Superior temporal gyrus (tissue), 1 donor: ENCODE measurements at regions not wholly inside any gene's neighbourhood (a gene's known extent, or its start where the extent isn't known, plus 50 kb on each side); places are given as distances from the start of the nearest gene placed in this dataset.

Experiments
- DNase-seq: peaks from one replicate; pipeline ENCODE4 v3.0.0-alpha.2; 2016; ENCODE audit errors: extremely low spot score

DNA sequence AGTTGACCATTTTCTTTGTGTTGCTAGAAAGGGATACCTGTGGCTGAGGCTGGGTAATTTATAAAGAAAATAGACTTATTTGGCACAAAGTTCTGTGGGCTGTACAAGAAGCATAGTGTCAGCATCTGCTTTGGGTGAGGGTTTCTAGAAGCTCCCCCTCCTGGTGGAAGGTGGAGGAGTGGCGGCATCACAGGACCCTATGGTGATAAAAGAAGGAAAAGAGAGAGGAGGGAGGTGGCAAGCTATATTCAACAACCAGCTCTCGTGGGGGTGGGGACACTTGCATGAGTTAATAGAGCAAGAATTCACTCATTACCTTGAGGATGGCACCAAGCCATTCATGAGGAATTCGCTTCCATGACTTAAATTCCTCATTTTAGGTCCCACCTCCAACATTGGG, 2041.4 kb upstream of the CDH9 start:
- no peak for DNase-seq

DNA sequence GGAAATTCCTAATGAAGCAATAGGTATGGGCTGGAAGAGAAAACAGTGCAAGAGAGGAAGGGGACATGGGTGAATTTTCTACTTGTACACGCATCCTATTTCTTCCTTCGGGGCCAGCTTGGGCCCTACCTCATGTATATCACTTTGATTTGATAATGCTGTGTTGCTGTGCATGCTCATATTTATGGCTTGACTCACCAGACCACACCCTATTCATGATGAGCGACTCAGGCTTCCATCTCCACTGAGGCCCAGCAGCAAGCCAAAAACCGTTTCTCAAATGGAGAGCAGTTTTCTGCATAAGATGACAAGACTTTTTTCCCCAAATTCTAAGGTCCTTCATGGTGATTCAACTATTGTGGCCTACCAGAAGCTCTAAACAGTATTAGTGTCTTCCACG, 2039.1 kb upstream of the CDH9 start:
- DNase-seq: no peak

DNA sequence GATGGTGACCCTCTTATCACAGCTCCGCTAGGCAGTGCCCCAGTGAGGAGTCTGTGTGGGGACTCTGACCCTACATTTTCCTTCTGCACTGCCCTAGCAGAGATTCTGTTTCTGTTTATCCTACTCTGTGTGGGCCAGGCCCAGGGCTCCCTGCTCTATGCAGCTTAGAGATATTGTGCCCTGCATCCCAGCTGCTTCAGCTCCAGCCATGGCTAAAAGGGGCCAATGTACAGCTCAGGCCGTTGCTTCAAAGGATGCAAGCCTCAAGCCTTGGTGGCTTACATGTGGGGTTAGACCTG, 2030.7 kb upstream of the CDH9 start:
- no peak for DNase-seq

DNA sequence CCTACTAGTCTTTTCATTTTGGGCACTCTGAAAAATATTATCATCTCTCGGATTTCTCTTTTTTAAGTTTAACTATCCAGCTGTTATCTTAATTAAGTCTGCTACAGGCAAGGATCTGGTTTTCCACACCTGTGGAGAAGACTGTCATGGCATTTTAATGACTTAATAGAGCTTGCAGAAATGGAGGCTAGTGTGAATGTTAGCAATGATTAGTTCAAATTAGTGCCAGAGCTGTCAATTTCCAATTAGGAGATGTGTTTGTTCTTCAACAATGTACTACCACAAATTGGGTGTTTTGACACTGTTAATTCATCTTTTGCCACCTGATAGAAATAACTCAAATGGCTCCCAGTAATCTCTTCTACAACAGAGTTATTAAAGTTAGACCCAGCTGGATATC, 2023.0 kb upstream of the CDH9 start:
- DNase-seq: no peak

DNA sequence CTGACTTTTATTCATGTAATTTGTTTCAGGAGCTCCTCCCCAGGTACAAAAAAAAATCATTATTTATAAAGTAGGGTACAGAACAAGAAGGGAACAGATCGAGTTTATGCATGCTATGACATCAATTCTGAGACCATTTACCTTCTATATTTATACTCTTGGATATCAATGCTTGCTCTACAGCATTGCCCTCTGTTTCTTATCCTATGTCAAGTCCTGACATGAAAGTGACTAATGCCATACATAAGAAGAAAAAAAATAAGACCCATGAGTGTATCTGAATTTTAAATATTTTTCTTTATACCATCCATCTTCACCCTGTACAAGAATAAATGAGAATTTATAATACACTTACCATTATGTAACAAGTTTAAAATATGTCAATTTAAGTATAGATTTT, 2016.3 kb upstream of the CDH9 start:
- no peak for DNase-seq

DNA sequence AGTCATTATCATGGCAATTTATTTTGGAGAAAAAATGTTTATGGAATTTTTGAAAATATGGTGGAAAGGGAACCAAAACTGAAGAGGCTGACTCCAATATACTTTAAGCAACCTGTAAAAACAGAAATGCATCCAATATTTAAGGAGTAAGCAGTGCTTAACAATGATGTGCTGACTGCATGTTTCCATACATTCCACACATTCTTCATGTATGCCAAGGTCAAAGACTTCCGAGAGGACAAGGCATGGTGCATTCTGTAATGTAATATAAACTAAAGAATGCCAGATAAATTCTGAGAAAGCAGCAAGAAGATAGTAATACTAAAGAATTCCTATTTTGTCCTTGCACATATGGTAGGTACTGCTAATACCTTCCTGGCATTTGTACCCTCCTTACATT, 2015.9 kb upstream of the CDH9 start:
- DNase-seq: no peak

DNA sequence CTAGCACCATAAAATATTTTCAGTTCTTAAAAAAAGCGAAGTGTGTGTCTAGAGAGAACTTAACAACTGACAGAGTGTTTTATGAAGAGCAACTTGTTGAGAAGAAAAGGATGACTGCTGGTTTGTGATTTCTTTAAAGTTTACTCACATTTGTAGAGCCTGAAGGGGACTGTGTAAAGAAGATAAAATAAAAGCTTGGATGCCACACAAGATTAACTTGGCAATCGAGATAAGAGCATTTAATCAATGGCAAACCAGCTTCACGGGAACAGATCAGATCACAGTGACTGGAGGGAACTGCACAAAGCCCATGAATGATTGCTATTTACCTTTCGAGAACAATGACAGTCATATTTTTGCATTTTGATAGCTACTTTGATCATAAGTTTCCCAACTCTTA, 2013.1 kb upstream of the CDH9 start:
- DNase-seq: no peak

DNA sequence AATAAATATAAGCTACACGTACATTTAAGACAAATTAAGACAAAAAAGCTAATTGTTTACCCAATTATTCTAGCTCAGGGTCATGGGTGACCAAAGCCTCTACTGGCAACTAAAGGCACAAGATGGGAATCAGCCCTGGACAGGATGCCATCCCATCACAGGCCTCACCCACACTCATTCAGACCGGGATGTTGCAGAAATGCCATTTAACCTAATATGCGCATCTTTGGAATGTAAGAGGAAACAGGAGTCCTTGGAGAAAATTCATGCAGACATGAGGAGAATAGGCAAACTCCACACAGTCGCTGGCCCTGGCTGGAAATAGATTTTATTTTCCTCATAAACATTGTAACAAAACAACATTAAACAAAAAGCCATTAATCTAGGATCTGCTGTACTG, 2003.8 kb upstream of the CDH9 start:
- no peak for DNase-seq

DNA sequence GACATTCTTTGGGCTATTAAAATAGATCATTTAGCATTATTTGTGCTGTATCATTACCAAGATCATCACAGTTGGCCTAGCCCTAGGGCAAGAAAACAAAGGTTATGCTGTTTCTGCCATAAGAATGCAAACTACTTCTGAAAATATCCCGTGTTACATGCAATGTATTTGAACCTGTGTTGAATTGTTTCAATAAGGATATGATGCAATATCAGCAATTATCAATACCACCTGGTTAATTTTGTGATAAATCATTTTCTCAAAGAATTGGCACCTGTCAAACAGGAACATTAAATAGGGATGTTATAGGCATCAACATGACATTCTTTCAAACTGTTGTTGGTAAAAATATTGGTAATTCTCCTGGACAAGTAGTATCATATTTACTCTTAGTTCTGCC, 2002.0 kb upstream of the CDH9 start:
- DNase-seq: no peak

DNA sequence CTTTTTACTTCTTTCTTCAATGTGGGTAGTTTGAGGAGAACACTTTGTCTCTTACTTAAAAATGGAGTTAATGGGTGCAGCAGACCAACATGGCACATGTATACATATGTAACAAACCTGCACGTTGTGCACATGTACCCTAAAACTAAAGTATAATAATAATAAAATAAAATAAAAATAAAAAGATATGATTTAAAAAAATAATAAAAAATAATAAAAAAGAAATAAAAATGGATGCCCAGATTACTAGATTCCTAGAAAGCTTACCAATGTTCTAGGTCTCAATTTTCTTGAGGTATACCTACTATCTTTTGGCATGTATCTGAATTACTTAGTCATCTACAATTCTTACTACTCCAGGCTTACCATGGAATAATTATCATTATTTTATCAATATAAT, 2001.6 kb upstream of the CDH9 start:
- no peak for DNase-seq

DNA sequence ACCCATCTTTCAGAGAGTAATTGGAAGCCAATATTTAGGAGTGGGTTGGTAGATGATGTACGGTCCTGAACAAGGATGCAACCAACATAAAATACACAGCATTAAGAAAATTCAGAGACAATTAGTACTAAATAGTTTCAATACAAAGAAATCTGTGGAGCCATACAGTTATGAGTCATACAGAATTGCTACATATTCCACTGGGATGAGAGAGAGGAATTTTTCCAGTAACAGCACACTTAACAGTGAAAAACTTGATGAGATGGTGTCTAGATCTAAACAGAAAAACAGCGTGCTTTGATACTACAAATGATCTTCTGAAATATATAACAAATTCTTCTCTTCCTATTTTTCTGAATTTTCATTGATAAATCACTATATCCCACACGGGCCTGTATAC, 1999.3 kb upstream of the CDH9 start:
- DNase-seq: no peak

DNA sequence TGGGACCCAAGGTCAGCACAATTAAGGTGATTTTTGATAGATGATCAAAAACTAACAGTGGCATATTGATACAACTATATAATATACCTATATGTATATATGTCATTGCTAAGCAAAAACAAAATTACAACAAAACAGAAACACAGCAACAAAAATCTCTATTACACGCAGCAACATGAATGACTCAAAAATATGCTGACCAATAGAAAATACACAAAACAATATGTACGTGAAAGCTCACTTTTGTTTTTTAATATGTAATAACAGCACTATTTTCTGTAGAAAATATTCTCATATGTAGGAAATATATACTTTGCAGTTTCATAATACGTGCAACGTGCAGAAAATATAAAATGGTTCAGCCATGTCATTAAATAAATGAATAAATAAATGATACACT, 1985.7 kb upstream of the CDH9 start:
- DNase-seq: no peak

DNA sequence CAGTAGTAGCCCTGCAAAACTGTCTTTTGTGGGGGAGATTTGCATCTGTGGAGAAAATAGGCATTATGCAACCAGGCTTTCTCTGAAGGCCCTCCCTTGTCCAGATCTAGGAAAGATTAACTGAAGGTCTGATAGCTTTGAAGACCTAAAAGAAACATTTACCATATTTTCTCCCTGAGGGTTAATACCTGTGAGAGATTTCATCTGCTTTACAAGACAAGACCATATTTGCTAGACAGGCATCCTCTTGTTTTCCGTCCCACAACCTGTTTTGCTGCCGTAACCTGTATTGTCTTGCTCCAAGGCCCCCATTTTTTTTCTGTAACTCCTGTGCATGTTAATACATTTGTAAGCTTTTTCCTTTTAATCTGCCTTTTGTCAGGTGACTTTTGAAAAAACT, 1985.2 kb upstream of the CDH9 start:
- DNase-seq: no peak

DNA sequence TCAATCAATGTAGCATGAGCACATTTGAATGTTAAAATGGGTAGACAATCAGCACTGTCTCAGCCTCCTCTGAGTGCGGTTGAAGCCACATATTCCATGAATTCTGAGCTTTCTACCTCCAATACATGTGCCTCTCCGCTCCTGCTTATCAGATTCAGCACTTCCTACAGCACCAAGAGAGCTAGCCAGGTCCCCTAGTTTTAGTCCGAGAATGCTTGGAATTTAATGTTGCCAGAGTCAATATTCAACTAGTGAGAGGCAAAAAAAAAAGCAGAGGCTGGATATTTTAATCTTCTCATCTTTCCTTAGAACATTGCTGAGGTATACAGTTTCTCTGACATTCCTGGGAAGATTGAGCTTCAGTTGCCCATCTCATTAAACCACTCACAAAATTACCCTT, 1979.1 kb upstream of the CDH9 start:
- DNase-seq: no peak

DNA sequence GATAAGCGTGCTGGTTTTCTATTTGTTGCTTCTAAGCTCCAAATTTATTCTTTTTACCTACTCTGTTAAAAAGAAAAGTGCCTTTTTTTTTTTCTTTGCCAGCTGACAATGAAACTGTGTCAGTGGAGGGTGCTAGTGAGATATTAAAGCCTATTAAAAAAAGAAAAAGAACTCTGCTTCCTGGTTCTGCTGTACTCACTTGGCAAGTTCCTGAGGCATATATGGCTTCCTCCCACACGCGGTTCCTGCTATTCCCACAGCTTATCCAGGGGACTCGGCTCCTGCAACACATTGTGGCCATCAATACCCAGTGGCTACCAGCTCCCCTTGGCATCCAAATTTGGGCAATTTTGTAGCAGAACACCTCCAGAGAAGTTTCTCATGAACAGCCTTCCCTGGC, 1977.7 kb upstream of the CDH9 start:
- DNase-seq: no peak

DNA sequence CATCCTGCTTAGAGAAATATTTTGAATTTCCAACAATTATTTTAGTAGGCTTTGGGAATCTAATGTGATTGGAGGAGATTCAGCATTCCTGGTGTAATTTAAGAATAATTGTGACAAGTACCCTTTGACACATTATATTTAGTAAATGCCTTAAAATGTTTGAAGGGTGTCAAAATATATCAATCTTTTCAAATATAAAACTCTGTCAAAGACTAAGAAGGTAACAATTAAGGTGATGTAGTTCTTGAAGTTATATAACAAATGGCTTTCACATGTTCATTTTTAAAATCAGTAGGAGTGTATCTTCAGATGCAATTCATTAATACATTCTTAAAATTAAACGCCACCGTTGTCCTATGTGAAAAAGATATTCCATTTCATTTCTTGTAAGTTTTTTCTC, 1977.1 kb upstream of the CDH9 start:
- DNase-seq: no peak

DNA sequence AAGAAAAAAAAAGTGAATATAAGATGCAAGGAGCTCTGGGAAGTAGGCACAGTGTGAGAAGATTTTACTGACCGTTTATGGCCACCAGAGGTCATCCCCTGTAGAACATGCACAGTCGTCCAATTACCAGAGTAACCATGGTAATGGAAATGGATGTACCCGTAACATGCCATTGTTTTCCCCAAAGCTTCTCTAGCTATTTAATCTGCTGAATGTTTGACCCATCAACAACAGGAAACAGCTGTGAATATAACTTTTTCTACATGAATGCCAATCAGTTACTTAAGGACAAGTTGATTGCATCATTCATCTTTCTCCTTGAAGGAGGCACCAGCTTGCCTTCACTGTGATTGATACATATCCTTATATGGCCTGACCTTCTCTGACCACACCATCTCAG, 1967.0 kb upstream of the CDH9 start:
- no peak for DNase-seq

DNA sequence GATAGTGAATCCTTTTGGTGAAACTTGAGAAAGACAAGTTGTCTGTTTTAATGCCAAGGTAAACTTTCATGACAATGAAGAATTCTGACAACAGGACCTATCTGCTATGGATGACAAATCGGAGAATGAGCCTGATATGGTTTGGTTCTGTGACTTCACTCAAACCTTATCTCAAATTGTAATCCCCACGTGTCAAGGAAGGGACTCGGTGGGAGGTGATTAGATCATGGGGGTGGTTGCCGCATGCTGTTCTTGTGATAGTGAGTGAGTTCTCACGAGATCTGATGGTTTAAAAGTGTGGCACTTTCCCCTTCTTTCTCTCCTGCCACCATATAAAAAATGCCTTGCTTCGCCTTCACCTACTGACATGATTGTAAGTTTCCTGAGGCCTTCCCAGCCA, 1964.1 kb upstream of the CDH9 start:
- no peak for DNase-seq

DNA sequence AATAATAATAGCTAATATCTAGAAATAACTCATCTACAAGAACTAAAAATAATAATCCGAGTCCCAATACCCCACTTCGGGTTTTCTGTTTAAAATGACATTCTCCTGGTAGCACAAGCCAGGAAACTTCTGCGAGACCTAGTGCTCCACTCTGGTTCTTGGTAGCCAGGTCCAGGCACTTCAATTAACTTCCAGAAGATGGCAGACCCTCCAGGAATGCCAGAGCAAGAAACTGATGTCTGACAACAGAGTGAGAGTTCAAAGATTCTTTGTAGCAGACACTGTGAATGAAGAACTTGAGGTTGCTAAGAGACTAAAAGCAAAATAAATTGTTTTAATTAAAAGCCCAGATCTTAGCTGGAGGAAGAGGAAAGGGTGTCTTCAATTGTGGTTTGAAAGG, 1963.3 kb upstream of the CDH9 start:
- DNase-seq: no peak

DNA sequence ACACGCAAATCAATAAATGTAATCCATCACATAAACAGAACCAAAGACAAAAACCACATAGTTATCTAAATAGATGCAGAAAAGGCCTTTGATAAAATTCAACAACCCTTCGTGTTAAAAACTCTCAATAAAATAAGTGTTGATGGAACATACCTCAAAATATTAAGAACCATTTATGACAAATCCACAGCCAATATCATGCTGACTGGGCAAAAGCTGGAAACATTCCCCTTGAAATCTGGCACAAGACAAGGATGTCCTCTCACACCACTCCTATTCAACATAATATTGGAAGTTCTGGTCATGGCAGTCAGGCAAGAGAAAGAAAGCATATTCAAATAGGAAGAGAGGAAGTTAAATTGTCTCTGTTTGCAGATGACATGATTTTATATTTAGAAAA, 1946.3 kb upstream of the CDH9 start:
- DNase-seq: no peak

DNA sequence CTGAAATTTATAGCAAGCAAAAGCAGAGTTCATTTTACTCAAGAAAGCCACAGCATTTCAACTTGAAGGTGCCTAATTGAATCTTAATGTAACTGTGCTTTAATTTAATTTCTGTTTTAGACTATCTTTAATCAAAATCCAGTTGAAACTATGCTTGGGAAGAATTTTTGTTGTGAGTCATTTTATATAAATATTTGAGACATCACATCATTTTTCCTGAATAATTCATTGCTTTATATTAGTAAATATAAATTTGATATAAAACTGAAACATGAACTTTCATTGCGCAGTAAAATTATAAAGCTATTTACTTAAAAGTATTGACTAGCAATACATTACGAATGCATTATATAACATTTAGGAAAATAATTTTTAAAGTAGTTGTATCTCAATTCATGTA, 1937.1 kb upstream of the CDH9 start:
- DNase-seq: no peak

DNA sequence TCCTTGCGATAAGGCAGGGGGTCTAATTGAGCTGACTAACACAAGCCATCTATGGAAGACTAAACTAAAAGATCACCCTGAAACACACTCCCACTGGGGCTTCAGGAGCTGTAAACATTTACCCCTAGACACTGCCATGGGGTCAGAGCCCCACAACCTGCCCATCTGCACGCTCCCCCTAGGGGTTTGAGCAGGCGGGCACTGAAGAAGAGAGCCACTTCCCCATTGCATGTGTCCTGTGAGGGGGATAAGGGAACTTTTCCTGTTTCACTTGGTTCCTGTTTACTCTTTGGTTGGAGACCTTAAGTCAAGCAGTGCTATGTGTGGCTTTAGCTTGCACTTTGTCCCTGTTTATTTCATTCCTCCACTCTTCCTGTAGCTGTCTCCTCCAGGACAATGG, 1929.5 kb upstream of the CDH9 start:
- no peak for DNase-seq

DNA sequence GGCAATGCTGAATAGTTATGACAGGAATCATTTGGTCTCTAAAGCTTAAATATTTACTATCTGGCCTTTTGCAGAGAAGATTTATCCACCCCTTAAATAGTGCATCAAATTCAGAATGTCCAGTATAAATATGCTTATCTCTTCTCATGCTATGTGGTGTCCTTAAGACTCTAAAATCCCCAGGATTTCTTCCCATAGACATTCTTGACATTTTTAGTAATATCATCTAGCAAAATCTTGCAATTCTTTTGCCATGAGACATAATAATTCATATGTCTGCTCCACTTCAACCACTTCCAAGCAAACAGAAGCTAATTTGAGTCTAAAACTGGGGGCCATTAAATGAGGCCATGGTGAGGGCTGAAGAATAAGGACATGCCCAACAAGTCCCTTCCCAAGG, 1923.4 kb upstream of the CDH9 start:
- DNase-seq: no peak

DNA sequence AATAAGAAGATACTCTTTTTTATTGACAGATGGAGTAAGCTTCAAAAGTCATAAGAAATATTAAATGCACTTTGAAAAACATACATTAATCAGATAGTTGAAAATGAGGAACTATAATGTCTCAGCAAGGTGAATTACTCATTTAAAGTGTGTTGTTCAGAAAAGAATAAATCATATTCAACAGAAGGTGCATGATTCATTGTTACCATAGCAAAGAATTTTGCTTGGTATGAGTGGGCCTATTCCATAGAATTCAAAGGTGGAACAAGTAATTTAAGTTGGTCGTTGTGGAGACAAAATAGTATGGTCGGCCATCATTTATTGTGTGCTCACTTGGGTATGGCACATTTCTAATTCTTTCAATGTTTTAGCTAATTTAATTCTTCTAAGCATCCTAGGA, 1920.2 kb upstream of the CDH9 start:
- no peak for DNase-seq

DNA sequence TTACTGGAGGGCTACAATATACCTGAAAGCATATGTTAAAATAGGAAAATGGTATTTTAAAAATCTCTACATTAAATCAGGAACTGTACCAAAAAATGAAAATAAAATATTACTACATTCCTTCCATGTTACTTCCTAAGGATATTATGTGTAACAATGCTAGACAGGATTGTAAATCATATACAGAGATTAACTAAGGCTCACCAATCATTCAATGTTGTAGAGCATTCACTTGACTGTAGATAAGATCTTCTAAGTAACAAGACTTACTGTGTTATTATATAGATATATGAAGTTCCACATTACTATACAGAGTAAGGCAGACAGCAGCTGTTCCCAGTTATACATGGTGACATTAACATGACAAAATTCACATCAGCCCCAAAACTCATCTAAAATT, 1919.1 kb upstream of the CDH9 start:
- no peak for DNase-seq

DNA sequence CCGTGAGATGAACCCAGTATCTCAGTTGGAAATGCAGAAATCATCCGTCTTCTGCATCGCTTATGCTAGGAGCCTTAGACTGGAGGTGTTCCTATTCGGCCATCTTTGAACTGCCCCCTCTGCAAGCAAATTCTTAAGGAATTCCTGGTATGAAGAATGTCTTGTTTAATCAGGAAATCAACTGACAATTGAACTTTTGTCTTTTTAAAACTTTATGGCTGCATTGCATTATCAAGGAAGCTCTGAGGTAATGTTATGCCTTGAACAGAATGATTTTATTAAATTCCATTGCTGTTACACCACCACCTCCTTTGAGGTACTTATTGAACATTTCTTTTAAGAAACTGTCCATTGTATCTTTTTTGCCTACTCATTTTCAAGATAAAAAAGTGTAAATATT, 1915.7 kb upstream of the CDH9 start:
- no peak for DNase-seq
